ENCODE measurements at regions not wholly inside any gene's neighbourhood (a gene's known extent, or its start where the extent isn't known, plus 50 kb on each side); places are given as distances from the start of the nearest gene placed in this dataset.
"Not testable (repeated sequence)": the region's sequence is repeated elsewhere in the genome, so short reads cannot be mapped to it uniquely, and the experiment has no call there.

DNA sequence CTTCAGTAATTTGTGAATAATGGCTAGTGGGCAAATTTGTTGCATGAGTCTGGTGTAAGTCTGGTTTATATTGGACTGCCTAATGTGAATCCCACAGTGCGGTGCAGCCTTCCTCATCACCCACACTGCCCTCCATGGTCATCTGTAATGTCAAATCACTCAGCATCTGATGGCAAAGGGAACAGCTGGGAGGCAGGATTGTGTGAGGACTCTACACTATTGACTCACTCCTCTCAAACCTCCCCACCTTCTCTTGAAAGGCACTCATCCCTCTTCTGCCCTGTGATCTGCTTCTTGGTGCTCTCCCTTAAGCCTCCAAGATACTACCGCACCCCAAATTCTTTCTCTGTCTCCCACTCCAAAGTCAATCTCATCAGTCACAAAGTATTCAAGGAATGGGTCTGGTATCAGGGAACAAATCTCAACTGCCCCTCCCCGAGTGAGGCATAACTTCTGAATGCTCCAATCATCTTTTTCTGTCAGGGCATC lies 146.0 kb upstream of the BEND6 start:
- DNase-seq (ENCODE audit: low read depth in 4 of 4, low spot score in 3 of 4), result no peak

GRCh38 chr6:56807989-56808337 lies 146.9 kb upstream of the BEND6 start:
- DNase-seq (ENCODE audit: low read depth in 4 of 4, low spot score in 3 of 4), result no peak

- no peak for DNase-seq (ENCODE audit: low read depth in 4 of 4, low spot score in 3 of 4)
These were observed 147.4 kb upstream of the BEND6 start for GRCh38 chr6:56807326-56807988.

- DNase-seq (ENCODE audit: low read depth in 4 of 4, low spot score in 3 of 4), result no peak
These were observed 148.5 kb upstream of the BEND6 start for GRCh38 chr6:56806368-56806767.

GRCh38 chr6:56804996-56805395 lies 149.9 kb upstream of the BEND6 start:
- no peak for DNase-seq (ENCODE audit: low read depth in 4 of 4, low spot score in 3 of 4)

- no peak for DNase-seq (ENCODE audit: low read depth in 4 of 4, low spot score in 3 of 4)
These were observed 151.3 kb upstream of the BEND6 start for GRCh38 chr6:56803594-56803993.

DNA sequence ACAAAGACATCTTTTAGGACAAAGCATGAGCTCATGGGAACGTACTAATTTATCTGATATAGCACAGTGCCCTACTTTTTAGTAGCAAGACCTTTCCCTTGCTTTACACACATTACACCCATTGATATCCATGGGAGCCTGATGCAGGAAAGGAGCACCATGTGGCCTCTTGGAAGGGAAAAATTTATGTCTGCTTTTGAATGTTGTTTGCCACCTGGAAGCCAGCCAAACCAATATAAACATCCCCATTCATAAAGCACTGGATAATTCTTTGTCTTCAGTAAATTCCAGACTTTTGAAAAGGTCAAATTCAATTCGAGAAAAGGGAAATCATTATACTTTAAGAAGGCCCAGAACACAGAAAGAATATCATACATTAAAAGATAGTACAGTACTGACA lies 152.3 kb upstream of the BEND6 start:
- DNase-seq (ENCODE audit: low read depth in 4 of 4, low spot score in 3 of 4), result no peak

GRCh38 chr6:56799989-56800388 lies 154.9 kb upstream of the BEND6 start:
- no peak for DNase-seq (ENCODE audit: low read depth in 4 of 4, low spot score in 3 of 4)

- no peak for DNase-seq (ENCODE audit: low read depth in 4 of 4, low spot score in 3 of 4)
These were observed 155.5 kb upstream of the DST start for GRCh38 chr6:56798163-56798562.

DNA sequence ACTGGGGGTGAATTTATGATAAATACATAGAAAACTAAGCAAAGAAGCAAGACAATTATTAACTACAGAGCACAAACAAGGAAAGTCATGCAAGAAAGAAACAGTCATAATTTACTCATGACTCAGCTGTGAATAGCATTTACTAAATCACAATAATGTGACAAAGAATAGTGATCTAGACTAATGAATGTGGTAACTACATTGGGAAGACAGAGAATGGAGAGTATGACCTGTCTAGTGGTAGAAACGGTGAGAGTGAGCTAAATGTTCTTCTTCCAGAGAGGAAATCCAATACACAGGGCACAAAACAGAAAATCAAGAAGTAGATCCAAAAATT lies 153.5 kb upstream of the DST start:
- DNase-seq (ENCODE audit: low read depth in 4 of 4, low spot score in 3 of 4), result no peak

GRCh38 chr6:56795466-56796195 lies 152.9 kb upstream of the DST start:
- no peak for DNase-seq (ENCODE audit: low read depth in 4 of 4, low spot score in 3 of 4)

GRCh38 chr6:56794421-56794820 lies 151.7 kb upstream of the DST start:
- no peak for DNase-seq (ENCODE audit: low read depth in 4 of 4, low spot score in 3 of 4)

- no peak for DNase-seq (ENCODE audit: low read depth in 4 of 4, low spot score in 3 of 4)
These were observed 151.2 kb upstream of the DST start for GRCh38 chr6:56793938-56794337.

GRCh38 chr6:56790414-56790813 lies 147.7 kb upstream of the DST start:
- DNase-seq (ENCODE audit: low read depth in 4 of 4, low spot score in 3 of 4), result no peak

DNA sequence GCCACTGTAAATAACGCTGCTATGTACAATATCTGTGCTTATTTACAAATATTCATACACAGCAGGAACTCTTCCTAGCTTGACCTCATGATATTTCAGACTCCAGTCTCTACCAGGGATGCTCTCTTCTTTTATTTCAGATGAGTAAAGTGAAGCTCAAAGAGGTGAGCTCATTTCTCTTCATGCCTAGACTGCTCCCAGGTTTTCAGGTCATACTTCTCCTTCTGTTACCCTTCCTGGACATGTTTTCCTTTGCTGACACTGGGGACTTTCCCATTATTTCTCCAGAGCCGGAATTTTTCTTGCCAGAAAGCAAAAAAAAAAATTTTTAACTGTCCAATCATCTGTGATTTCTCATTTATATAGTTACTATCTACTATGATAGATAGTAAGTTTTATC lies 147.2 kb upstream of the DST start:
- DNase-seq (ENCODE audit: low read depth in 4 of 4, low spot score in 3 of 4), result no peak

- no peak for DNase-seq (ENCODE audit: low read depth in 4 of 4, low spot score in 3 of 4)
These were observed 146.7 kb upstream of the DST start for GRCh38 chr6:56789342-56789741.

DNA sequence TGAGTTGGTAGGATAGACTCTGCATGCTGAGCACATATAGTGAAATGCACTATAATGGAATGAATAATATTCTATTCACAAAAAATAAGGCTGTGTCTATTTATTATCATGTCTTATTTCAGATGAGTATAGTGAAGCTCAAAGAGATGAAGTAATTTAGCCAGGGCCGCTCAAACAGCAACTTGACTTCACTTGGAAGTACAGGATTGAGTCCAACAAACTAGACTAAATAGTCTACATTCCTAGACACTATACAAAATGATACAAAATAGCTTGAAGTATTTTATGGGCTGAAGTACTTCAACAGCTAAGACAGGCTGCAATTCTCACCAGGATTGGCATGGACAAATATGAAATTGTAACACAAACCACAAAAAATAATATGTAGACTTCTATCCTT lies 144.5 kb upstream of the DST start:
- no peak for DNase-seq (ENCODE audit: low read depth in 4 of 4, low spot score in 3 of 4)

- DNase-seq (ENCODE audit: low read depth in 4 of 4, low spot score in 3 of 4), result no peak
These were observed 143.6 kb upstream of the DST start for GRCh38 chr6:56786256-56786655.

DNA sequence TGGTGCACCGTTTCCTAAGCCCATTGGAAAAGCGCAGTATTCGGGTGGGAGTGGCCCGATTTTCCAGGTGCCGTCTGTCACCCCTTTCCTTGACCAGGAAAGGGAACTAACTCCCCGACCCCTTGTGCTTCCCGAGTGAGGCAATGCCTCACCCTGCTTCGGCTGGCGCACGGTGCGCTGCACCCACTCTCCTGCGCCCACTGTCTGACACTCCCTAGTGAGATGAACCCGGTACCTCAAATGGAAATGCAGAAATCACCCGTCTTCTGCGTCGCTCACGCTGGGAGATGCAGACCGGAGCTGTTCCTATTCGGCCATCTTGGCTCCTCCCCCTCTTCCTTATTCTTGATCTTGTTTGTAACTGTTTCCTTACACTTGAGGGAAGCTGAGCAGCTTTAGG lies 142.8 kb upstream of the DST start:
- DNase-seq (ENCODE audit: low read depth in 4 of 4, low spot score in 3 of 4), result not testable (repeated sequence)

DNA sequence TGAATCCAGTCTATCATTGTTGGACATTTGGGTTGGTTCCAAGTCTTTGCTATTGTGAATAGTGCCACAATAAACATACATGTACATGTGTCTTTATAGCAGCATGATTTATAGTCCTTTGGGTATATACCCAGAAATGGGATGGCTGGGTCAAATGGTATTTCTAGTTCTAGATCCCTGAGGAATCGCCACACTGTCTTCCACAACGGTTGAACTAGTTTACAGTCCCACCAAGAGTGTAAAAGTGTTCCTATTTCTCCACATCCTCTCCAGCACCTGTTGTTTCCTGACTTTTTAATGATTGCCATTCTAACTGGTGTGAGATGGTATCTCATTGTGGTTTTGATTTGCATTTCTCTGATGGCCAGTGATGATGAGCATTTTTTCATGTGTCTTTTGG lies 137.4 kb upstream of the DST start:
- DNase-seq (ENCODE audit: low read depth in 4 of 4, low spot score in 3 of 4), result not testable (repeated sequence)

GRCh38 chr6:56778503-56778902 lies 135.8 kb upstream of the DST start:
- not testable (repeated sequence) for DNase-seq (ENCODE audit: low read depth in 4 of 4, low spot score in 3 of 4)

DNA sequence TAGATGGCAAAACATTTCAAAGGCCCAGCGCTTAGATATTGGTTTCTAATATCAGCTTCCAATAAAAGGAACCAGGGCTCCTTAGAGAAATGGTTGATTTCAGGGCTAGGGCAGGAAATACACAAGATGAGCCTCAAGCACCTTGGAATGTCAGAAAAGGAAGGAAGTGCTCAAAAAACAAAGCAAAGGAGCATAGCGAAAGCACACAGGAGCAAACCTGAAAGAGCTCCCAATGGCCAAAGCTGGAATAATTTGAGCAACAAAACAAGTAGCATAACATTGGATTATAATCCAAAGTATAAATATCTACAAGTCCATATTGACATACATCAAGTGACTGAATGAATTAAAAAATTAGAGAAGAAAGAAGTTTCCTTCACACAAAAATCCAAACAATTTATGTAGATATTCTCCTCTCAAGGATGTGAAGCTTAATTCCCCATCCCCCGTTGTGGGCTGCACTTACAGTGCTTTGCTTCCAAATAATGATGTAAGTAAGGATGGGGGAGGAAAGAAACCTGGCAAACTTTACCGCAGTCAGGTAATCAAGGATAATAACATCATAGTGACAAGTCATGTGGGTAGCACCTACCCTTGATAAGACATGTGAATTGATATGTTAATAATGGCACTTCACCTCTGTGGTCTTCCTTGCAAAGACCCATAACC lies 132.9 kb upstream of the DST start:
- no peak for DNase-seq (ENCODE audit: low read depth in 4 of 4, low spot score in 3 of 4)

Data from left renal pelvis (tissue), 4 donors.